Smooth muscle cell (in vitro differentiated cells): ENCODE measurements at regions not wholly inside any gene's neighbourhood (a gene's known extent, or its start where the extent isn't known, plus 50 kb on each side); places are given as distances from the start of the nearest gene placed in this dataset.

Source experiments
- DNase-seq: peaks from one replicate; lab custom pipeline; 2025; ENCODE audit not compliant: unreplicated experiment; lab: John Stamatoyannopoulos, UW
- H2AFZ ChIP-seq: fragments of 200-600 bp; sonication (generic); 2 replicates; pipeline ENCODE4 v1.6.0; 2016; ENCODE audit warnings: antibody characterized with exemption, low read depth, mild to moderate bottlenecking
- H3F3A ChIP-seq: fragments of 200-600 bp; sonication (generic); 2 replicates; pipeline ENCODE4 v1.6.0; 2017; ENCODE audit warnings: antibody characterized with exemption, low read depth
- H3K27ac ChIP-seq: fragments of 200-600 bp; sonication (generic); 2 replicates; pipeline ENCODE4 v1.5.1; 2016; ENCODE audit warnings: low read depth, mild to moderate bottlenecking
- H3K27me3 ChIP-seq: fragments of 200-600 bp; sonication (generic); 2 replicates; pipeline ENCODE4 v1.6.1; 2016; ENCODE audit warnings: low read depth, mild to moderate bottlenecking
- H3K36me3 ChIP-seq: fragments of 200-600 bp; sonication (generic); 2 replicates; pipeline ENCODE4 v1.5.1; 2016; ENCODE audit warnings: low read depth
- H3K4me1 ChIP-seq: fragments of 200-600 bp; sonication (generic); 2 replicates; pipeline ENCODE4 v1.5.1; 2016; ENCODE audit warnings: low read depth
- H3K4me2 ChIP-seq: fragments of 200-600 bp; sonication (generic); 2 replicates; pipeline ENCODE4 v1.6.0; 2016; ENCODE audit warnings: mild to moderate bottlenecking
- H3K4me3 ChIP-seq: fragments of 200-600 bp; sonication (generic); 2 replicates; pipeline ENCODE4 v1.5.1; 2016; ENCODE audit warnings: mild to moderate bottlenecking
- H3K79me2 ChIP-seq: fragments of 200-600 bp; sonication (generic); 2 replicates; pipeline ENCODE4 v1.6.0; 2016; ENCODE audit warnings: low read depth, mild to moderate bottlenecking
- H3K9ac ChIP-seq: fragments of 200-600 bp; sonication (generic); 2 replicates; pipeline ENCODE4 v1.6.0; 2016; ENCODE audit warnings: low read depth
- H3K9me3 ChIP-seq: fragments of 200-600 bp; sonication (generic); replicated peaks from 2 replicates; pipeline ENCODE4 v1.5.1; 2016; ENCODE audit warnings: low read depth
- H4K20me1 ChIP-seq: fragments of 200-600 bp; sonication (generic); 2 replicates; pipeline ENCODE4 v1.6.0; 2016; ENCODE audit warnings: low read depth
- CTCF ChIP-seq: fragments of 200-600 bp; sonication (generic); IDR thresholded peaks from 2 replicates; pipeline ENCODE4 v1.5.1; 2017; ENCODE audit warnings: borderline replicate concordance, mild to moderate bottlenecking, antibody characterized with exemption; ENCODE audit not compliant: insufficient read depth, poor library complexity, severe bottlenecking
- WGBS: methylation state at CpG from one replicate; pipeline ENCODE4 v1.1.7; 2016; ENCODE audit warnings: low lambda C conversion rate; 5-methylcytosine and 5-hydroxymethylcytosine counted together

DNA sequence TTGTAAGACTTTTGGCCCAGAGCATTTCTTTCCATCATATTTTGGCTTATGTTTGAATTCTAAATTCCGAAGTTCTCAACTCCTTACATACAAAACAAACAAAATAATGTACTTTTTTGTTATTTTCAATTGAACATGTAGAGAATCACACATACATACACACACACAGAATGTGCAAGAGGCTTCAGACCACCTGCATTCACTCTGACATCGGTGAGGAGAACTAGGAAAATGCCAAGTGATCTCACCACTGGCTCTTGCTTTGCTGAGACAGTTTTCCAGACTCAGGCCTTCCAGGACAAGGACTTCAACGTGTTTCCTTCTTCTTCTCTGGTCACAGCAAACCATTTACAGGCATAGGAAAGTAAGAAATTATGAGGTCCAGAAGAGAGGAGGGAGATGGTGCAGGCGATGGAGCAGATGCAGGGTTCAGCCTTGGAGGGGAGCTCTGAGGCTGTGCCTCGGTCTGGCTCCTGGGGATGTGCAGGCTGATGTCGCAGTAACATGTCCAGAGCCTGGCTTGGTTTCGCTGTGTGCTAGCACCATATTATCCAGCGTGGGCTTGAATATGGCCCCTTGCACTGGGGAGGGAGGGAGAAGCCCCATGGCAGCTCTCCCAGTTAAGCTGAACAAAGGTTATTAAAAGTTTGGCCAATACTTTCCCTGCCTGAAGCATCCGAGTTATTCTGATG lies 93.4 kb downstream of the DACT2 start:
- Histone ChIP-seq H3K27ac (no peak overlapping the region), H2AFZ (no peak overlapping the region), H3K36me3 (no peaks in the 10 kb centered on the region), H3K79me2 (no peaks in the 10 kb centered on the region), H3K4me2 (no peak overlapping the region), H3F3A (no peaks in the 10 kb centered on the region), H3K27me3 (peaks cover 10% of the 10 kb centered on the region), H3K4me3 (no peak overlapping the region), H3K9ac (no peak overlapping the region), H4K20me1 (no peaks in the 10 kb centered on the region), H3K9me3 (no peaks in the 10 kb centered on the region), H3K4me1 (peaks cover 10% of the 10 kb centered on the region)
- no peak for DNase-seq
- TF ChIP-seq CTCF = no peak
- WGBS = 81% methylated on average over 9 of the region's 9 CpGs

DNA sequence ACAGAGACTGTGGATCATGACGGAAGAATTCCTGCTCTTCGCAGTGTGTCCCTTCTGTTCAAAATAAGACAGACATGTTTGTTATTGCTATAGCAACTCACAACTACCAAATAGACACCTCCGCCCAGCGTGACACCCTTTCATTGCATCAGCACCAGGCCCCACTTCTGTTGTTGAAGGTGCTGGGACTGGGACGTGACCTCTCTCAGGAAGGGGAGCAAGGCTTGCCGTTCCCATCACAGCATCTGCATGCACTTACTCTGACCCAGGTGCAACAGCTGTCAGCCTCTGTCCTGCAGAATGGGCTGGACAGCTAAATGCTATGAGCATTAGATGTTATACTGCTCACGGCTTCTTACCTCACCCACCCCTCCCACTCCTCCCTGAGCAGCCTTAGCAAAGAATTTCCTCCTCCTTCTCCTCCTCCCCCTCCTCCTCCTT lies 94.1 kb downstream of the DACT2 start:
- WGBS = 71% methylated on average over 7 of the region's 7 CpGs
- H3K79me2 ChIP-seq = no peaks in the 10 kb centered on the region
- H3K27me3 ChIP-seq = peaks cover 10% of the 10 kb centered on the region
- H2AFZ ChIP-seq = no peak overlapping the region
- DNase-seq = no peak
- H4K20me1 ChIP-seq = no peaks in the 10 kb centered on the region
- no peaks in the 10 kb centered on the region for H3K36me3 ChIP-seq
- no peak overlapping the region for H3K27ac ChIP-seq
- no peak overlapping the region for H3K4me3 ChIP-seq
- H3K9ac ChIP-seq = no peak overlapping the region
- TF ChIP-seq CTCF = no peak
- no peaks in the 10 kb centered on the region for H3F3A ChIP-seq
- peaks cover 10% of the 10 kb centered on the region for H3K4me1 ChIP-seq
- H3K9me3 ChIP-seq = no peaks in the 10 kb centered on the region
- no peak overlapping the region for H3K4me2 ChIP-seq

DNA sequence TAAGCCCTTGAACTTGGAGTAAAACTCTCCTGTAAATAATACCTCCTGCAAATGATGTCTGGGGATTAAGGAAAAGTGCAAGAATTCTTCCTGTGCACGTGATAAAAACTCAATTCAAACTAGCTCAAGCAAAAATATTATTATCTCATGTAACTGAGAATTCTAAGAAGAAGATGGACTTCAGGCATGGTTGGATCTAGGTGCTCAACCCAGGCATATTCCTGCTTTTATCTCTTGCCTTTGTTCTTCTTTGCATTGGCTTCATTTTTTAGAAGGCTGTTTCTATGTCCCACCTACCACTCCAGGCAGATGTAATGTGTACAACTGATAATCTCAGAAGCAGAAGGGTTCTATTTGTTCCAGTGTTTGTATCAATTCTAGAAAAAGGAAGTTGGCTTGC lies 95.8 kb downstream of the DACT2 start:
- TF ChIP-seq CTCF = no peak
- 68% methylated on average over 1 of the region's 1 CpG for WGBS
- Histone ChIP-seq H3K9ac (no peak overlapping the region), H4K20me1 (no peaks in the 10 kb centered on the region), H3K4me1 (peaks cover 10% of the 10 kb centered on the region), H3K4me3 (no peak overlapping the region), H2AFZ (no peak overlapping the region), H3F3A (no peaks in the 10 kb centered on the region), H3K79me2 (no peaks in the 10 kb centered on the region), H3K27ac (no peak overlapping the region), H3K4me2 (no peak overlapping the region), H3K27me3 (peaks cover 12% of the 10 kb centered on the region), H3K36me3 (no peaks in the 10 kb centered on the region), H3K9me3 (no peaks in the 10 kb centered on the region)
- no peak for DNase-seq

DNA sequence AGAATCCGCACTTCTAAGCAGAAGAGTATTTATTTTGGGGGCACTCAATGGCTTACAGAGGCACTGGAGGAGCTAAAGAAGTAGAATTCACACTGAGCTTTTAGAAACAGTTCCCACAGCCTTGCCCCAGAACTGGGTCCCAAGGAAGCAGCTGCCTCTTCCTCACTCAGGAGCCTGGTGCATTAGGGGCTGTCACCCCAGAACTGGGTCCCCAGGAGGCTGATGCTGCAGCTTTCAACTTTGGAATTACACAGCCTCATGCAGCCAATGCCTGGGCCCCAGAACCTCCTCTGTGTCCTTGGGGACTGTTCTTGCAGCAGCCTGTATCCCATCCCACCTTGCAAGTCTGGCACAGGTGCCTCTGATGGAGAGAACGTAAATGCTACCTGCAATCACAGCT lies 96.4 kb downstream of the DACT2 start:
- Histone ChIP-seq H3K4me1 (peaks cover 10% of the 10 kb centered on the region), H4K20me1 (no peaks in the 10 kb centered on the region), H3K36me3 (no peaks in the 10 kb centered on the region), H2AFZ (no peak overlapping the region), H3K9ac (no peak overlapping the region), H3K27me3 (peaks cover 17% of the 10 kb centered on the region), H3K79me2 (no peaks in the 10 kb centered on the region), H3K4me3 (no peak overlapping the region), H3F3A (no peaks in the 10 kb centered on the region), H3K4me2 (no peak overlapping the region), H3K9me3 (no peaks in the 10 kb centered on the region), H3K27ac (no peak overlapping the region)
- DNase-seq = no peak
- TF ChIP-seq CTCF = no peak
- whole genome bisulfite sequencing = 87% methylated on average over 2 of the region's 2 CpGs
